OCI-LY1 (cell line): ENCODE measurements at regions not wholly inside any gene's neighbourhood (a gene's known extent, or its start where the extent isn't known, plus 50 kb on each side); places are given as distances from the start of the nearest gene placed in this dataset.

Source experiments
- H2AFZ ChIP-seq: fragments of 200-600 bp; sonication (generic), shearing (Covaris generic); 2 replicates; pipeline ENCODE4 v1.6.0; 2014; ENCODE audit warnings: antibody characterized with exemption, mild to moderate bottlenecking, low read length
- H3F3A ChIP-seq: fragments of 200-600 bp; sonication (generic), shearing (Covaris generic); 2 replicates; pipeline ENCODE4 v1.6.0; 2014; ENCODE audit warnings: mild to moderate bottlenecking, antibody characterized with exemption, low read length, moderate library complexity; ENCODE audit not compliant: insufficient read depth
- H3K27ac ChIP-seq: fragments of 200-600 bp; sonication (generic); 2 replicates; pipeline ENCODE4 v1.5.1; 2014; ENCODE audit warnings: low read length, mixed run types, mild to moderate bottlenecking, low read depth; ENCODE audit not compliant: poor library complexity, severe bottlenecking
- H3K27me3 ChIP-seq: fragments of 200-600 bp; sonication (generic); 2 replicates; pipeline ENCODE4 v1.6.0; 2014; ENCODE audit warnings: antibody characterized with exemption, mild to moderate bottlenecking, low read length, moderate library complexity; ENCODE audit not compliant: insufficient read depth
- H3K36me3 ChIP-seq: fragments of 200-600 bp; sonication (generic); 2 replicates; pipeline ENCODE4 v1.6.1; 2014; ENCODE audit warnings: mild to moderate bottlenecking, antibody characterized with exemption, low read length, moderate library complexity, mixed read lengths; ENCODE audit not compliant: insufficient read depth
- H3K4me1 ChIP-seq: fragments of 200-600 bp; sonication (generic); 2 replicates; pipeline ENCODE4 v1.5.1; 2014; ENCODE audit warnings: mild to moderate bottlenecking, low read length, moderate library complexity; ENCODE audit not compliant: insufficient read depth, severe bottlenecking
- H3K4me2 ChIP-seq: fragments of 200-600 bp; sonication (generic), shearing (Covaris generic); 2 replicates; pipeline ENCODE4 v1.6.1; 2014; ENCODE audit warnings: low read length
- H3K4me3 ChIP-seq: fragments of 200-600 bp; sonication (generic); 2 replicates; pipeline ENCODE4 v1.5.1; 2014; ENCODE audit warnings: low read length, low read depth, mild to moderate bottlenecking, mixed read lengths; ENCODE audit not compliant: poor library complexity, severe bottlenecking
- H3K79me2 ChIP-seq: fragments of 200-600 bp; shearing (Covaris generic); 2 replicates; pipeline ENCODE4 v1.6.1; 2016; ENCODE audit warnings: mixed run types, low read length, mixed read lengths; ENCODE audit not compliant: insufficient read depth
- H3K9ac ChIP-seq: fragments of 200-600 bp; sonication (generic), shearing (Covaris generic); 2 replicates; pipeline ENCODE4 v1.6.1; 2014; ENCODE audit warnings: mild to moderate bottlenecking, low read length, mixed read lengths
- H3K9me2 ChIP-seq: fragments of 200-600 bp; sonication (generic), shearing (Covaris generic); 2 replicates; pipeline ENCODE4 v1.6.1; 2014; ENCODE audit warnings: low read depth, mild to moderate bottlenecking, low read length, mixed read lengths
- H3K9me3 ChIP-seq: fragments of 200-600 bp; shearing (Covaris generic); 2 replicates; pipeline ENCODE4 v1.6.1; 2014; ENCODE audit warnings: low read length, mixed read lengths
- H4K20me1 ChIP-seq: fragments of 200-600 bp; sonication (generic), shearing (Covaris generic); 2 replicates; pipeline ENCODE4 v1.6.0; 2016; ENCODE audit warnings: mild to moderate bottlenecking, low read length; ENCODE audit not compliant: insufficient read depth
- EZH2 ChIP-seq: fragments of 200-600 bp; sonication (generic), shearing (Covaris generic); IDR thresholded peaks from 2 replicates; pipeline ENCODE4 v1.8.0; 2017; ENCODE audit warnings: borderline replicate concordance, mixed run types, mild to moderate bottlenecking, antibody characterized with exemption, low read length, moderate library complexity, mixed read lengths
- TF ChIP-seq, protein P1 (sequence below): fragments of 200-600 bp; sonication (generic), shearing (Covaris generic); IDR thresholded peaks from 2 replicates; pipeline ENCODE4 v1.5.1; 2017; ENCODE audit warnings: mild to moderate bottlenecking, antibody characterized with exemption, low read length, moderate library complexity, mixed read lengths

DNA sequence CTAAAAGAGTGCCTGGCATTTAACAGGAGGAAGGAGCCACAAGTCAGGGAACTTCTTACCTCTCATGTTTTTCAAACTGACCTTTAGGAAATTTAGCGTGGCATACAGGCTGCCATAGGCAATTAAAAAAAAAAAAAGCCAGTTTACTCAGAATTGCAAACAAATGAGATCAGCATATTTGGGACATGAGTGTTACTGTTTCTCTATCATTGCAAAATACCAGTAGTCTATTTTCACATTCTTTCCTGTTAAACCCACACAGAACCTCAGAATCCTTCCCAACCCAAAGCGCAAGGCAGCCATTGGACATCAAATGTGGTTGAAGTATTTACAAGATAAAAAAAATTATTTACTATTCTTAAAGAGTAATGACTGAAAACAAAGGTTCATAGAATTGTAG, 366.4 kb upstream of the DYNLRB2 start:
- Histone ChIP-seq H3K4me3 (no peak overlapping the region), H3K27me3 (no peaks in the 10 kb centered on the region), H3K79me2 (no peaks in the 10 kb centered on the region), H4K20me1 (no peaks in the 10 kb centered on the region), H3K36me3 (no peaks in the 10 kb centered on the region), H3F3A (no peaks in the 10 kb centered on the region), H3K9me2 (no peaks in the 10 kb centered on the region), H3K9ac (no peak overlapping the region), H3K4me1 (no peaks in the 10 kb centered on the region), H3K4me2 (no peak overlapping the region), H3K27ac (no peak overlapping the region), H2AFZ (no peak overlapping the region), H3K9me3 (no peaks in the 10 kb centered on the region)
- TF ChIP-seq, protein P1, sequence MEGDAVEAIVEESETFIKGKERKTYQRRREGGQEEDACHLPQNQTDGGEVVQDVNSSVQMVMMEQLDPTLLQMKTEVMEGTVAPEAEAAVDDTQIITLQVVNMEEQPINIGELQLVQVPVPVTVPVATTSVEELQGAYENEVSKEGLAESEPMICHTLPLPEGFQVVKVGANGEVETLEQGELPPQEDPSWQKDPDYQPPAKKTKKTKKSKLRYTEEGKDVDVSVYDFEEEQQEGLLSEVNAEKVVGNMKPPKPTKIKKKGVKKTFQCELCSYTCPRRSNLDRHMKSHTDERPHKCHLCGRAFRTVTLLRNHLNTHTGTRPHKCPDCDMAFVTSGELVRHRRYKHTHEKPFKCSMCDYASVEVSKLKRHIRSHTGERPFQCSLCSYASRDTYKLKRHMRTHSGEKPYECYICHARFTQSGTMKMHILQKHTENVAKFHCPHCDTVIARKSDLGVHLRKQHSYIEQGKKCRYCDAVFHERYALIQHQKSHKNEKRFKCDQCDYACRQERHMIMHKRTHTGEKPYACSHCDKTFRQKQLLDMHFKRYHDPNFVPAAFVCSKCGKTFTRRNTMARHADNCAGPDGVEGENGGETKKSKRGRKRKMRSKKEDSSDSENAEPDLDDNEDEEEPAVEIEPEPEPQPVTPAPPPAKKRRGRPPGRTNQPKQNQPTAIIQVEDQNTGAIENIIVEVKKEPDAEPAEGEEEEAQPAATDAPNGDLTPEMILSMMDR: no peak
- TF ChIP-seq EZH2: no peak

DNA sequence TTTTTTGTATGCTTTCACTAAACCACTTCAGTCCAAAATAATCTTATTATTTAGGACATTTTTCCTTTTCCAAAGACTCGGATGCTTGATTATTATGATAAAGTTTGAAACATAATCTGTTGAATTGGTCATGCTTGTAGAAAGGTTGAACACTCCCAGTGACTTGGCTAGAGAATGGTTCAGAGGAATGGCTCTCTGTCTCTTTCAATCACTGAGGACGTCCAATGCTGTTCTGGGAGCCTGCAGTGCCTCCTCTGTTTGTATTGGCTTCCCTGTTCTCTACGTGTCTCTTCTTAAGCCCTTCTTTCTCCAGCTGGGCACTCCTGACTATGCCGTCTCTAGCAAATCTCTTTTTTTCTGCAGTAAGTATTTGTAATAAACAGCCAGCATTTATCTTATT, 369.0 kb upstream of the DYNLRB2 start:
- no peak overlapping the region for H3K4me2 ChIP-seq
- no peaks in the 10 kb centered on the region for H3K4me1 ChIP-seq
- H3K9ac ChIP-seq: no peak overlapping the region
- H3K27me3 ChIP-seq: no peaks in the 10 kb centered on the region
- TF ChIP-seq EZH2: no peak
- TF ChIP-seq, protein P1: no peak
- no peak overlapping the region for H2AFZ ChIP-seq
- no peak overlapping the region for H3K27ac ChIP-seq
- no peaks in the 10 kb centered on the region for H3K9me3 ChIP-seq
- H3F3A ChIP-seq: no peaks in the 10 kb centered on the region
- H3K36me3 ChIP-seq: no peaks in the 10 kb centered on the region
- no peak overlapping the region for H3K4me3 ChIP-seq
- H4K20me1 ChIP-seq: no peaks in the 10 kb centered on the region
- H3K9me2 ChIP-seq: no peaks in the 10 kb centered on the region
- no peaks in the 10 kb centered on the region for H3K79me2 ChIP-seq

DNA sequence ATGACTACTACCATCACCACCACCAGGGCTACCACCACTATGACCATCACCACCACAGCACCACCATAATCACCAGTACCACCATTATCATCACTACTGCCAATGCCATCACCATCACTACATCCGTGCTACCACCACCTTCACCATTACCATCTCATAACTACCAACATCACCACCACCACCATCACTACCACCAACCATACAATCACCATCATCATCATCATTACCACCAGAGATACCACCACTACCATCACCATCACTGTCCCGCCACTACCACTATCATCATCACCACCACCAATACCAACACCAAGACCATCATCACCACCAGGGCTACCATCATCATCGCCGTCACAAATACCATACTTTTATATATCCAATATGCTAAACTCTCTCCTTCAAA, 369.6 kb upstream of the DYNLRB2 start:
- Histone ChIP-seq H3K9me3 (no peaks in the 10 kb centered on the region), H3K9ac (no peak overlapping the region), H3K4me2 (no peak overlapping the region), H3K4me3 (no peak overlapping the region), H3K27me3 (no peaks in the 10 kb centered on the region), H3K36me3 (no peaks in the 10 kb centered on the region), H3K27ac (no peak overlapping the region), H3K9me2 (no peaks in the 10 kb centered on the region), H4K20me1 (no peaks in the 10 kb centered on the region), H2AFZ (no peak overlapping the region), H3K79me2 (no peaks in the 10 kb centered on the region), H3F3A (no peaks in the 10 kb centered on the region), H3K4me1 (no peaks in the 10 kb centered on the region)
- TF ChIP-seq, protein P1: no peak
- TF ChIP-seq EZH2: no peak
